HEK293 (cell line): ENCODE measurements at regions not wholly inside any gene's neighbourhood (a gene's known extent, or its start where the extent isn't known, plus 50 kb on each side); places are given as distances from the start of the nearest gene placed in this dataset.

ENCODE experiments used
- CTCF ChIA-PET: fragments of 350-600 bp; formaldehyde crosslinking; extraction: SDS; loops from one replicate; lab custom pipeline; 2021; ENCODE audit warnings: antibody characterized with exemption; lab: Yijun Ruan, JAX
- POLR2A ChIA-PET: fragments of 300-600 bp; formaldehyde crosslinking; extraction: SDS; loops from one replicate; lab custom pipeline; 2020; ENCODE audit warnings: antibody characterized with exemption, inconsistent platforms; lab: Yijun Ruan, JAX
- H3K27ac ChIP-seq: fragments of 200-500 bp; sonication (Bioruptor generic); 2 replicates; pipeline ENCODE4 v1.5.1; 2014; ENCODE audit warnings: low read depth, low read length, control low read depth, inconsistent platforms; ENCODE audit errors: extremely low read depth
- H3K36me3 ChIP-seq, 2 experiments: fragments of 200-500 bp in 1 of 2; sonication (Bioruptor generic) in 1 of 2; 1 replicate in 1 of 2; 2 replicates in 1 of 2; pipeline ENCODE4 v1.5.1; 2014 to 2017; ENCODE audit warnings: inconsistent platforms in 2 of 2, low read length in 2 of 2; ENCODE audit not compliant: control insufficient read depth in 2 of 2, insufficient read depth in 1 of 2
- H3K4me1 ChIP-seq: fragments of 200-500 bp; sonication (Bioruptor generic); 2 replicates; pipeline ENCODE4 v1.5.1; 2014; ENCODE audit warnings: mild to moderate bottlenecking, low read length, inconsistent platforms; ENCODE audit not compliant: control insufficient read depth, insufficient read depth
- H3K4me3 ChIP-seq: 2 replicates; pipeline ENCODE4 v1.5.1; 2011; ENCODE audit warnings: low read depth, mild to moderate bottlenecking, control low read depth, low read length, moderate library complexity
- H3K9me3 ChIP-seq: fragments of 200-500 bp; sonication (Bioruptor generic); 2 replicates; pipeline ENCODE4 v1.5.1; 2014; ENCODE audit warnings: low read depth, low read length, inconsistent platforms; ENCODE audit not compliant: control insufficient read depth, insufficient read depth
- KLF16 ChIP-seq: fragments of 450-650 bp; formaldehyde crosslinking; IDR thresholded peaks from 2 replicates; pipeline ENCODE4 v1.5.1; 2017; ENCODE audit warnings: missing biosample characterization, missing genetic modification characterization
- SCRT2 ChIP-seq: fragments of 450-650 bp; formaldehyde crosslinking; IDR thresholded peaks from 2 replicates; pipeline ENCODE4 v1.5.1; 2016; ENCODE audit warnings: missing biosample characterization, missing genetic modification characterization
- ZBTB17 ChIP-seq: fragments of 450-650 bp; formaldehyde crosslinking; IDR thresholded peaks from 2 replicates; pipeline ENCODE4 v1.5.1; 2016; ENCODE audit warnings: missing biosample characterization, missing genetic modification characterization
- ZFP37 ChIP-seq: fragments of 450-650 bp; formaldehyde crosslinking; IDR thresholded peaks from 2 replicates; pipeline ENCODE4 v1.5.1; 2016; ENCODE audit warnings: missing biosample characterization, missing genetic modification characterization
- ZNF211 ChIP-seq: fragments of 450-650 bp; formaldehyde crosslinking; IDR thresholded peaks from 2 replicates; pipeline ENCODE4 v1.5.1; 2016; ENCODE audit warnings: low read depth, missing biosample characterization, missing genetic modification characterization
- ZNF214 ChIP-seq: fragments of 450-650 bp; formaldehyde crosslinking; IDR thresholded peaks from 2 replicates; pipeline ENCODE4 v1.5.1; 2017; ENCODE audit warnings: missing biosample characterization, mild to moderate bottlenecking, missing genetic modification characterization, borderline replicate concordance
- ZNF341 ChIP-seq: fragments of 450-650 bp; formaldehyde crosslinking; IDR thresholded peaks from 2 replicates; pipeline ENCODE4; 2016; ENCODE audit warnings: low read depth, missing biosample characterization, missing genetic modification characterization
- ZNF549 ChIP-seq: fragments of 450-650 bp; IDR thresholded peaks from 2 replicates; pipeline ENCODE4 v1.5.1; 2018; ENCODE audit warnings: missing biosample characterization, missing genetic modification characterization, mild to moderate bottlenecking, inconsistent platforms, moderate library complexity
- ZNF623 ChIP-seq: fragments of 450-650 bp; formaldehyde crosslinking; IDR thresholded peaks from 2 replicates; pipeline ENCODE4 v1.5.1; 2016; ENCODE audit warnings: missing biosample characterization, missing genetic modification characterization
- ZNF76 ChIP-seq: fragments of 450-650 bp; formaldehyde crosslinking; IDR thresholded peaks from 2 replicates; pipeline ENCODE4; 2016; ENCODE audit warnings: low read depth, missing biosample characterization, missing genetic modification characterization, borderline replicate concordance
- ZNF843 ChIP-seq: fragments of 450-650 bp; formaldehyde crosslinking; IDR thresholded peaks from 2 replicates; pipeline ENCODE4 v1.5.1; 2016; ENCODE audit warnings: missing biosample characterization, missing genetic modification characterization
- TF ChIP-seq, protein P1 (sequence below): fragments of 450-650 bp; formaldehyde crosslinking; IDR thresholded peaks from 2 replicates; pipeline ENCODE4 v1.5.1; 2016; ENCODE audit warnings: missing biosample characterization, missing genetic modification characterization
- TF ChIP-seq, protein P2 (sequence below): fragments of 450-650 bp; formaldehyde crosslinking; IDR thresholded peaks from 2 replicates; pipeline ENCODE4 v1.5.1; 2016; ENCODE audit warnings: missing biosample characterization, missing genetic modification characterization
- TF ChIP-seq, protein P3 (sequence below): fragments of 450-650 bp; formaldehyde crosslinking; IDR thresholded peaks from 2 replicates; pipeline ENCODE4 v1.5.1; 2016; ENCODE audit warnings: missing biosample characterization, missing genetic modification characterization

DNA sequence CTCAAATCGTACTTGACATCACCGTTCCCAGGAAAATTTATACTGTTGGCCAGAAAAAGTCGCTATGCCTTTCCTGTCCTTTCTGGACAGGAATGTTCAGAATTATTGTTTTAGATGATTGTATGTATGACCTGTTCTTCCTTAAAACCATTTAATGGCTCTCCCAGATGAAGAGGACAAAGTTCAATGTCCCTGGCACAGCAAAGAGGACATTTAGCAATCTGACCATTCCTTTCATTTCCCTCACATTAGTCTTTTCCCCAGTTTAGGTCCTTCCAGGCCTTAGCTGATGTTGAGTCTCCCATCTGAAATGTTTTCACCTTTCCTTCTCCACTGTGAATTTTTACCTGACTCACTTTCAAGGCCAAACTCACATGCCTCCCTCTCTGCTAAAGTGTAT, 938.9 kb downstream of the CDH11 start:
- TF ChIP-seq KLF16 (tag by site-specific recombination): no peak
- no peak for TF ChIP-seq SCRT2 (tag by site-specific recombination)
- no peak for TF ChIP-seq ZBTB17
- TF ChIP-seq ZNF211 (tag by site-specific recombination): no peak
- TF ChIP-seq ZNF843 (tag by site-specific recombination): no peak
- TF ChIP-seq ZNF623 (tag by site-specific recombination): no peak
- TF ChIP-seq, protein P1, sequence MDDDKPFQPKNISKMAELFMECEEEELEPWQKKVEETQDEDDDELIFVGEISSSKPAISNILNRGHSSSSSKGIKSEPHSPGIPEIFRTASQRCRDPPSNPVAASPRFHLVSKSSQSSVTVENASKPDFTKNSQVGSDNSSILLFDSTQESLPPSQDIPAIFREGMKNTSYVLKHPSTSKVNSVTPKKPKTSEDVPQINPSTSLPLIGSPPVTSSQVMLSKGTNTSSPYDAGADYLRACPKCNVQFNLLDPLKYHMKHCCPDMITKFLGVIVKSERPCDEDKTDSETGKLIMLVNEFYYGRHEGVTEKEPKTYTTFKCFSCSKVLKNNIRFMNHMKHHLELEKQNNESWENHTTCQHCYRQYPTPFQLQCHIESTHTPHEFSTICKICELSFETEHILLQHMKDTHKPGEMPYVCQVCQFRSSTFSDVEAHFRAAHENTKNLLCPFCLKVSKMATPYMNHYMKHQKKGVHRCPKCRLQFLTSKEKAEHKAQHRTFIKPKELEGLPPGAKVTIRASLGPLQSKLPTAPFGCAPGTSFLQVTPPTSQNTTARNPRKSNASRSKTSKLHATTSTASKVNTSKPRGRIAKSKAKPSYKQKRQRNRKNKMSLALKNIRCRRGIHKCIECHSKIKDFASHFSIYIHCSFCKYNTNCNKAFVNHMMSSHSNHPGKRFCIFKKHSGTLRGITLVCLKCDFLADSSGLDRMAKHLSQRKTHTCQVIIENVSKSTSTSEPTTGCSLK (tag by site-specific recombination): no peak
- TF ChIP-seq, protein P2, sequence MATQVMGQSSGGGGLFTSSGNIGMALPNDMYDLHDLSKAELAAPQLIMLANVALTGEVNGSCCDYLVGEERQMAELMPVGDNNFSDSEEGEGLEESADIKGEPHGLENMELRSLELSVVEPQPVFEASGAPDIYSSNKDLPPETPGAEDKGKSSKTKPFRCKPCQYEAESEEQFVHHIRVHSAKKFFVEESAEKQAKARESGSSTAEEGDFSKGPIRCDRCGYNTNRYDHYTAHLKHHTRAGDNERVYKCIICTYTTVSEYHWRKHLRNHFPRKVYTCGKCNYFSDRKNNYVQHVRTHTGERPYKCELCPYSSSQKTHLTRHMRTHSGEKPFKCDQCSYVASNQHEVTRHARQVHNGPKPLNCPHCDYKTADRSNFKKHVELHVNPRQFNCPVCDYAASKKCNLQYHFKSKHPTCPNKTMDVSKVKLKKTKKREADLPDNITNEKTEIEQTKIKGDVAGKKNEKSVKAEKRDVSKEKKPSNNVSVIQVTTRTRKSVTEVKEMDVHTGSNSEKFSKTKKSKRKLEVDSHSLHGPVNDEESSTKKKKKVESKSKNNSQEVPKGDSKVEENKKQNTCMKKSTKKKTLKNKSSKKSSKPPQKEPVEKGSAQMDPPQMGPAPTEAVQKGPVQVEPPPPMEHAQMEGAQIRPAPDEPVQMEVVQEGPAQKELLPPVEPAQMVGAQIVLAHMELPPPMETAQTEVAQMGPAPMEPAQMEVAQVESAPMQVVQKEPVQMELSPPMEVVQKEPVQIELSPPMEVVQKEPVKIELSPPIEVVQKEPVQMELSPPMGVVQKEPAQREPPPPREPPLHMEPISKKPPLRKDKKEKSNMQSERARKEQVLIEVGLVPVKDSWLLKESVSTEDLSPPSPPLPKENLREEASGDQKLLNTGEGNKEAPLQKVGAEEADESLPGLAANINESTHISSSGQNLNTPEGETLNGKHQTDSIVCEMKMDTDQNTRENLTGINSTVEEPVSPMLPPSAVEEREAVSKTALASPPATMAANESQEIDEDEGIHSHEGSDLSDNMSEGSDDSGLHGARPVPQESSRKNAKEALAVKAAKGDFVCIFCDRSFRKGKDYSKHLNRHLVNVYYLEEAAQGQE (tag by site-specific recombination): no peak
- no peak for TF ChIP-seq ZNF341 (tag by site-specific recombination)
- TF ChIP-seq ZNF549: no peak
- TF ChIP-seq, protein P3, sequence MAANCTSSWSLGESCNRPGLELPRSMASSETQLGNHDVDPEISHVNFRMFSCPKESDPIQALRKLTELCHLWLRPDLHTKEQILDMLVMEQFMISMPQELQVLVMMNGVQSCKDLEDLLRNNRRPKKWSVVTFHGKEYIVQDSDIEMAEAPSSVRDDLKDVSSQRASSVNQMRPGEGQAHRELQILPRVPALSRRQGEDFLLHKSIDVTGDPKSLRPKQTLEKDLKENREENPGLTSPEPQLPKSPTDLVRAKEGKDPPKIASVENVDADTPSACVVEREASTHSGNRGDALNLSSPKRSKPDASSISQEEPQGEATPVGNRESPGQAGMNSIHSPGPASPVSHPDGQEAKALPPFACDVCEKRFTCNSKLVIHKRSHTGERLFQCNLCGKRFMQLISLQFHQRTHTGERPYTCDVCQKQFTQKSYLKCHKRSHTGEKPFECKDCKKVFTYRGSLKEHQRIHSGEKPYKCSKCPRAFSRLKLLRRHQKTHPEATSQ (tag by site-specific recombination): no peak
- TF ChIP-seq ZNF76 (tag by site-specific recombination): no peak
- no peaks in the 10 kb centered on the region for H3K4me1 ChIP-seq
- H3K9me3 ChIP-seq: no peaks in the 10 kb centered on the region
- H3K4me3 ChIP-seq: no peak overlapping the region
- no peak overlapping the region for H3K27ac ChIP-seq
- no peaks in the 10 kb centered on the region for H3K36me3 ChIP-seq
- ChIA-PET CTCF (no interaction called here), POLR2A (no interaction called here)

DNA sequence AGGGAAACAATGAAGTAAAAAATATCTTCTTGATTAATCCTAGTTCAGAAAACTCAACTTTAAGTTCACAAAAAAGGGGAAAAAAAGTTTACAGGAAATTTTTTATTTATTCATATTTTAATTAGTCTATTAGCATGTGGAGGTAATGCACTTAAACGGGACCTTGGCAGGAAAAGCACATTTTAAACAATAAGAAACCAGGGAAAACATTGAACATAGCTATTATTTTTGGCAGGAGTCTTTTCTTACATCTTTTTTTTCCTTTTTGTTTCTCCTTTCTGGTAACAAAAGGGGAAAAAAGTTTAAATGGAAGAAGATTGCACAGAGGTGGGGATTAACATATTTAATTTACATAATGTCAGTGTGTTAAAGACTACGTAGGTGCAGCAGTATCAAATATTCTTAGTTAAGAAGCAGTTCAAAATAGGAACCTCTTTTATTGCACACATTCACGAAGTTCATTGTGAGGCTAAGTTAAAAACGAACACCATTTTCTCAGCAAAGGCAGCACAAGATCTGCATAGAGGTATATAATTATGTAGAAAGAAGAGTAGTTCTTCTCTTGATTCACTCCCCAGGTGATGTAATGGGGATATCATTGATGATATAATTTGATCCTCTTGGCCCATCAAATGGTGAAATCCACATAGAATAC, 940.5 kb downstream of the CDH11 start:
- TF ChIP-seq ZFP37 (no peak), ZNF214 (no peak)
- Histone ChIP-seq H3K36me3 (no peaks in the 10 kb centered on the region), H3K4me1 (no peaks in the 10 kb centered on the region), H3K4me3 (no peak overlapping the region), H3K9me3 (no peaks in the 10 kb centered on the region), H3K27ac (no peak overlapping the region)
- POLR2A ChIA-PET: no interaction called here
- CTCF ChIA-PET: interaction anchor here (0.7 kb wide), 1 partner anchor 721 kb away, joined by 4 read pairs; no protein-coding TSS in a partner anchor
